Activated naive CD4-positive, alpha-beta T cell treated with anti-CD3 and anti-CD28 coated beads, Interleukin-2, amount 10 ng/mL, durations not matched to agents 7 days and 5 days (primary cell): ENCODE measurements at regions not wholly inside any gene's neighbourhood (a gene's known extent, or its start where the extent isn't known, plus 50 kb on each side); places are given as distances from the start of the nearest gene placed in this dataset.
"Not testable (repeated sequence)": the region's sequence is repeated elsewhere in the genome, so short reads cannot be mapped to it uniquely, and the experiment has no call there.

Source experiments
- CTCF ChIA-PET: fragments of 350-600 bp; sonication (Branson Sonifier 250); formaldehyde crosslinking; loops from one replicate; lab custom pipeline; 2021; ENCODE audit warnings: antibody characterized with exemption; lab: Charles Lee
- DNase-seq: peaks from one replicate; pipeline ENCODE4 v3.0.0-alpha.2; 2020
- H3K27ac Mint-ChIP-seq: one replicate; pipeline ENCODE4 v1.8.0; 2021; ENCODE audit warnings: mild to moderate bottlenecking, moderate library complexity, mixed read lengths
- H3K27me3 Mint-ChIP-seq: one replicate; pipeline ENCODE4 v1.8.0; 2021; ENCODE audit warnings: mild to moderate bottlenecking, mixed read lengths
- H3K36me3 Mint-ChIP-seq: one replicate; pipeline ENCODE4 v1.8.0; 2021; ENCODE audit warnings: mixed read lengths
- H3K4me1 Mint-ChIP-seq: one replicate; pipeline ENCODE4 v1.8.0; 2021; ENCODE audit warnings: mixed read lengths
- H3K4me3 Mint-ChIP-seq: one replicate; pipeline ENCODE4 v1.8.0; 2021; ENCODE audit warnings: mild to moderate bottlenecking, moderate library complexity, mixed read lengths
- H3K9me3 Mint-ChIP-seq: one replicate; pipeline ENCODE4 v1.8.0; 2021; ENCODE audit warnings: mixed read lengths

DNA sequence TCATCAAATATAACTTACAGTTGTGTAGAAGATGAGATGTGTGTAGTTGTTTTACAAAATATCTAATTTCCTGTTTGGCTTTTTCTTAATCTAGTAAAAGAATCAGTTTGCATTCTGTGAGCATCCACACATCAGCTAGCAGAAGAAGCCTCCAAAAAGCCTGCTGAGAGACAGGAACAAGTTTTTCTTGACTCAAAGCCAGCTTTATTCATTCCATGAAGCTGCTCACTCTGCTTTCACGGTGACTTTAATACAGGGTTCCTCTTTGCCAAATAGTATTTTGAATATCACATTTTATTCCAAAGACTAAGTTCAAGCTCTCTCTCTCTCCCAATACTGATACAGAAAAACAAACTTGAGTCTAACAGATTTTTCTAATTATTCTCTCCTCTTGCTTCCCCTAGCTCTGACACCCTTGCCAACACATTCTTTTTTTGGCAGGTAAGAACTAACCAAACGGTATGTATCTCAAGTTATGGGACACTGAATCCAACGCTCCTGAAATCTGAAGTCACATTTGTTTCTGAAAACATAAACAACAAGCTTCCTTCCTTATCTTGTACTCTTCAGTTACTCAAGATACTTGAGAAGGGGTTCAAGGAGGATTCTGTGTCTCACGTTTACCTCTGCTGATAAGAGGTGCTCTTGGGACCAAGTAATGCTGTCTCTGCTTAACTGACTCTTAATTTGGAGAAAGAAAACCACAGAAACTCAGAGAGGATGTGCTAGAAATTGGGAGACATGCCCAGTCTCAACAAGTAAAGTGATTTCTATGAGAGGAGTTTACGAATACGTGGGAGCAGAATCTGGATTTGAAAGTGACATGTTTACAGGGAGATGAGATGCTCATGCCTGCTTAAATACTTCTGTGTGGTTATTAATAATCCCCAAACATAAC lies 184.2 kb upstream of the SPTLC3 start:
- Mint-ChIP-seq H3K36me3 (no peaks in the 10 kb centered on the region), H3K27me3 (no peaks in the 10 kb centered on the region)
- CTCF ChIA-PET, result no interaction called here

DNA sequence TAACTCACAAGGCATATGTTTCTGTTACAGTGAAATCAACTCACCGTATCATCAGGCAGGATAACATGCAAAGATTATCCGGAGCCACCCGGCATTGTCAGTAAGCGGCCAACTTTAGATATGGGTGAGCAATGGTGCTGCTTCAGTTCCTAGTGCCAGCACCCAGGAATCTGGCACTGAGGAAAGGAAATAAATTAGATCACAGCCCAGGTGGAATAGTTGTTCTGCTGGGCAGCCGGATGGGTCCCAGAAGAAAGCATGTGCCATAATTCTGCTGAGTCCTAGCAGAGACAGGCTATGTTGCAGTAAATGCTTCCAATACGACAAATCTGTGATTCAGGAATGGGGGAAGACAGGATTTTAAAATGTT lies 183.6 kb upstream of the SPTLC3 start:
- Mint-ChIP-seq H3K36me3 (no peaks in the 10 kb centered on the region), H3K4me3 (no peak overlapping the region), H3K27ac (no peak overlapping the region), H3K27me3 (no peaks in the 10 kb centered on the region), H3K9me3 (peaks cover 2% of the 10 kb centered on the region), H3K4me1 (no peaks in the 10 kb centered on the region)
- DNase-seq, result no peak
- CTCF ChIA-PET, result no interaction called here

More for the DNA sequence above, 184.2 kb upstream of the SPTLC3 start:
- H3K4me1 Mint-ChIP-seq, result no peaks in the 10 kb centered on the region
- DNase-seq, result no peak
- no peak overlapping the region for H3K27ac Mint-ChIP-seq
- H3K4me3 Mint-ChIP-seq, result no peak overlapping the region
- peaks cover 2% of the 10 kb centered on the region for H3K9me3 Mint-ChIP-seq

DNA sequence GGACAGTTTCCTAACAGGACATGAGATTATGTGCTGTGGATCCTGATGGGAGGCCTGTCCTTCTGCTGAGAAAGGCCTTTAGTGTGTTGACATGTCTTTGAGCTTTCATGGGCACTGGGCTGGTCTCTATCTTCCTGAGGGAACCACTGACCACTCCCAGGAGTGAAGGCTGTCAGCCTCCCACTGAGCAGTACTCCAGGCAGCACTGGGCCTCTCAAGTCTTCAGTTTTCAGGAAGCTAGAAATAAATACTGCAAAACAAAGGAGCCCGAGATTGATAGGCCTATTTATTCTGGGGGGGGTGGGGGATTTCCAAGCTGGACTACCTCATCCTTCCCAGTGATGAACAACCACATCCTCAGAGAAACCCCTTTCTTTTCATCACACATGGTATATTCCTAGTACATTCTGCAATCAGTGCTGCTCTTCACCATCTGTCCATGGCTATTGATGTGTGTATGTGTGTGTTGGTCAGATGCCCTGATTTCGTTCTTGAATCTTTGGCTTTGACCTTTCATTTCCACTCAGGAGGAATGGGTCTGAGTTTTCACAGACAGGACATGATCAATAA lies 180.9 kb upstream of the SPTLC3 start:
- Mint-ChIP-seq H3K4me3 (no peak overlapping the region), H3K27me3 (no peaks in the 10 kb centered on the region), H3K27ac (no peak overlapping the region), H3K4me1 (no peaks in the 10 kb centered on the region), H3K9me3 (no peaks in the 10 kb centered on the region), H3K36me3 (no peaks in the 10 kb centered on the region)
- CTCF ChIA-PET, result no interaction called here
- DNase-seq, result no peak

DNA sequence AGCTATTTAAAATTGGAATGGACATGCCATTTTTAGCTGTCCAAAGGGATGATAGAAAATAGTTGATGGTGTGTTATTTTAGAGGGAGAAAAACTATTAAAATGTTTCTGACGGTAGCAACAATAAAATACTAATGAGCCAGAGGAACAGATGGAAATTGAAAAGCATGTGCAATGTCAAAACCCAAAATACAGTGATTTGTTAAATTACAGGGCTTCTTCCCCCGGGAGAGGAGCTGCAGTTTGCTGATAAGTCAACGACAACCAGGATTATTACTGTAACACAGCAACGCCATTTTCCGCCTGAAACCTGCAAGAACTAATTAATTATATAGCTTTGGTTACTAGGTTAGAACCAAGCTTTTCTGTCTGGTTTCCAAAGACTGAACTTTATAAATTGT lies 179.6 kb upstream of the SPTLC3 start:
- Mint-ChIP-seq H3K4me3 (no peak overlapping the region), H3K4me1 (no peaks in the 10 kb centered on the region), H3K27ac (no peak overlapping the region), H3K27me3 (no peaks in the 10 kb centered on the region), H3K36me3 (no peaks in the 10 kb centered on the region), H3K9me3 (no peaks in the 10 kb centered on the region)
- no peak for DNase-seq
- CTCF ChIA-PET, result no interaction called here

DNA sequence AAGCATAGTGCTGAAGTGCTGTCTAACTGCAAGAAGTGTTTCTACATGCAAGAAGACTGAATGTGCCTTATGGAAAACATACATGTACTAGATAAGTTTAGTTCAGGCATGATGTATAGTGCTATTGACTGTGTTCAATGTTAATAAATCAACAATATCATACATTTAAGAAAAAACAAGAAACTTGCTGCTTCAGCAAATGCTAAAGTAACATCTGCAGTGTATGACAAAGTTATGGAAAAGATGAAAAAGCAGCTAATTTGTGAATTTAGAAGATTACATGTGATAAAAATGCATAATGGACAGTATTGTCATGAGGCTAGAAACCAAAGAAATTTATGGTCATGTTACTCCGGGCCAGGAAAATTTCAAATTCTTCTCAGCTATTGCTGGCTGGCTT lies 174.9 kb upstream of the SPTLC3 start:
- Mint-ChIP-seq H3K27me3 (no peaks in the 10 kb centered on the region), H3K4me3 (no peak overlapping the region), H3K27ac (no peak overlapping the region), H3K4me1 (no peaks in the 10 kb centered on the region), H3K36me3 (no peaks in the 10 kb centered on the region), H3K9me3 (no peaks in the 10 kb centered on the region)
- CTCF ChIA-PET, result no interaction called here
- DNase-seq, result no peak

DNA sequence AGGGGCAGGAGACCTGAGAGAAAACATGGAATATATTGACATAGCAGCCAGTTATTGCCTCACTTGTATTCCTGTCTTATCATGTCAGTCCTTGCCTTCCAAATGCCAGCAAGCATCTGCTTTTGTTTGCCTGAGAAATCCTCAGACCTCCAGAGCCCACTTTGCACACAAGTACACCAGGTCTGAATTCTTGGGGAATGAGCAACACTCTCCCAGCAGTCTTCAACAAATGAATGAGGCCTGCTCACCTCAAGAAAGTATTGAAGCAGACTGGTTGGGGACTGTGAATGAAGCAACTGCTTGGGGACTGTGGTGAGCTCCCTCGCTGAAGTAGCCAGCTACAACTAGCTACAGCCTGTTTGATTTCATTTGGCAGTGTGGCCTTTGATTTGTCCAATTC lies 172.8 kb upstream of the SPTLC3 start:
- Mint-ChIP-seq H3K9me3 (no peaks in the 10 kb centered on the region), H3K4me1 (no peaks in the 10 kb centered on the region), H3K27ac (no peak overlapping the region), H3K4me3 (no peak overlapping the region), H3K36me3 (no peaks in the 10 kb centered on the region), H3K27me3 (no peaks in the 10 kb centered on the region)
- CTCF ChIA-PET, result no interaction called here
- DNase-seq, result no peak

DNA sequence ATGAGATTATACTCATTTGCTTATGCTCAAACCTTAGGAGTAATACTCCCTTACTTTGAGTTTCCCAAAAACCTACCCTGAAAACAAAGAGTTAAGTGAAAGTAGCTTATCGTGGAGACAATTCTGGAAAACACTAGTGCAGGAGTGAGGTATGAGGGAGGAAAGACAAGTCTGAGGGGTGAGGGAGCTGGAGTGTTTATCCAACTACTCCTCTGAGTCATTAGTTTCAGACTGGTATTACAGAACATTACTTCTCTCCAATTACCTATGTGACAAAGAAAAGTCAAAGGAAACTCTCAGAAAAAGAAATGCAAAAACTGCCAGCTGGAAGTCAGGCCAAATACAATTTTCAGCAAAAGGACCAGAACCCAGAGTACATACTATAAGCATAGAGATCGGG lies 171.1 kb upstream of the SPTLC3 start:
- Mint-ChIP-seq H3K4me3 (no peak overlapping the region), H3K4me1 (no peaks in the 10 kb centered on the region), H3K9me3 (no peaks in the 10 kb centered on the region), H3K27me3 (no peaks in the 10 kb centered on the region), H3K27ac (no peak overlapping the region), H3K36me3 (no peaks in the 10 kb centered on the region)
- no peak for DNase-seq
- CTCF ChIA-PET, result interaction anchor here (1.0 kb wide), 1 partner anchor 69 kb away, joined by 3 read pairs; no protein-coding TSS in a partner anchor

DNA sequence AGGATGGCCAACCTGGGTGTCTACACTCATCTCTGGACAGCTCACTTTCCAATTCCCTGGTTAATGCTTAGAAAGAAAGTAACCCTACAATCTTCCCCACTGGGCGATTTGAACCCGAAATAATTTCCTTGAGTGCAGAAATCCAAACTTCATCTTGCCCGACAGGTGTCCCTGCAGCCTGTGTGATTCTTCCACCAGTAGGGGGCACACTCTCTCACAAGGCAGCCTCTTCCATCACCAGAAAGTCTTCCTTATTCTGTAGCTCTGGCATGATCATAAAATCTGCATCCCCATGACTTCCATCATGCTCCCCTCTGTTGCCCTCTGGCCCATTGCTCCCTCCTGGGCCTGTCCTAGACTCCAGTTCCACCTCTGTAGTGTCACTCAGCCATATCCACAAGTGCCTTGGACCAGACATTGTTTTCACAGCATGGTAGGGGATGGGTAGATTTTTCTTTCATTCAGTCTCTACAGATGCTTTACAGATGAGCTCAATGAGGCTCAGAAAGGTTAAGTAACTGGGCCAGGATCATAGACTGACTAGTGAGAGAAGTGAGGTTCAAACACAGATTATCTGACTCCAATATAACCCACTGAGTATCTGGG lies 170.4 kb upstream of the SPTLC3 start:
- CTCF ChIA-PET, result interaction anchor here (1.0 kb wide), 1 partner anchor 69 kb away, joined by 3 read pairs; no protein-coding TSS in a partner anchor

DNA sequence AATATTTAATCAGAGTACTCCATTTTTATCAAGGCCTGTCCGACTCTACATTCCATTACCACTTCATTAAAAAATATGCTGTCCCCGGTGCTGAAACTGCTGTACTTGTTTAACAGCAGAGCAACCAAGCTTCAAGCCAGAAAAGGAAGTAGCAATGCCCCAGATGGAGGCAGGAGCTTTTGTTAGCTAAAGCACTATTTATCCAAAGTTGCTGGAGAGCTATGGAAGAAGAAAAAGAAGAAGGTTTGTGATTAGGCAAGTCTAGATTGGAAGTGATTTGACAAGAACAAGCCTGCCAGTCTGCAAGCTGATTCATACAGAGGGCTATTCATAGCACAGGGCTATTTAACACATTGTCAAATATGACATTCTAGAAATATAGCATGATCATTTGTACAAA lies 160.9 kb upstream of the SPTLC3 start:
- no peaks in the 10 kb centered on the region for H3K9me3 Mint-ChIP-seq
- CTCF ChIA-PET, result no interaction called here
- H3K4me3 Mint-ChIP-seq, result no peak overlapping the region
- no peaks in the 10 kb centered on the region for H3K4me1 Mint-ChIP-seq
- no peak overlapping the region for H3K27ac Mint-ChIP-seq
- DNase-seq, result no peak
- H3K27me3 Mint-ChIP-seq, result no peaks in the 10 kb centered on the region
- no peaks in the 10 kb centered on the region for H3K36me3 Mint-ChIP-seq

More for the DNA sequence above, 170.4 kb upstream of the SPTLC3 start:
- H3K4me1 Mint-ChIP-seq, result no peaks in the 10 kb centered on the region
- H3K9me3 Mint-ChIP-seq, result no peaks in the 10 kb centered on the region
- H3K4me3 Mint-ChIP-seq, result no peak overlapping the region
- no peak overlapping the region for H3K27ac Mint-ChIP-seq
- no peaks in the 10 kb centered on the region for H3K27me3 Mint-ChIP-seq
- H3K36me3 Mint-ChIP-seq, result no peaks in the 10 kb centered on the region
- DNase-seq, result no peak

DNA sequence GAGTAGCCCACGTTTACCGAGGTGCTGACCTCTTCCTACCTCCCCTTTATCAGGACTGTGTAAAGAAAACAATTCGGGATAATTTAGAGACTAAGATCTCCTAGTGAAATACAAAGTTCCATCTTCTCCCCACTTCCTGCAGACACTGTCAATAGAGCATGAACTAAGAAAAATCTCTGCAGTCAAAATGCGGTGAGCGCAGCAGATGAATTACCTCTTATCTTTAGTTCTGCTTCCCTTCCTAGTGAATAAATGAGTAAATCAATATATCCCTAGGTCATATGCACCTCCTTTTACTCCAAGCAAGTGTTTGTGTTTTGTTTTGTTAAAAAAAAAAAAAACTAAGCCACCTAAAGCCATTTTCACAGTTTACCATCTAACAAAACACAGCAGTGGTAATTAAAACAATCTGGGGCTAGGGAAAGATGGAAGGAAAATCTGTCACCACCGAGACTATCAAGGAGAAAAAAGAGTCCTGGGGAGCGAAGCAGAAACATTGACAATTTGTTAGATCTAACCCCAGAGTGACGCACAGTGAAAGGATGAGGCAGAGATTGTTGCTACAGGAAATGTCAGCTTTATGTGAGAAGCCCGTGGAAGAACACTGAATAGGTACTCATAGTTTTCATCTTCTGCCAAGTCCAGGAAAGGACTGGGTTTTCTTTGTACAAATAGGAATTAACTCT lies 159.4 kb upstream of the SPTLC3 start:
- Mint-ChIP-seq H3K9me3 (no peaks in the 10 kb centered on the region), H3K4me1 (no peaks in the 10 kb centered on the region), H3K4me3 (no peak overlapping the region), H3K27ac (no peak overlapping the region), H3K27me3 (no peaks in the 10 kb centered on the region), H3K36me3 (no peaks in the 10 kb centered on the region)
- no peak for DNase-seq
- CTCF ChIA-PET, result no interaction called here

DNA sequence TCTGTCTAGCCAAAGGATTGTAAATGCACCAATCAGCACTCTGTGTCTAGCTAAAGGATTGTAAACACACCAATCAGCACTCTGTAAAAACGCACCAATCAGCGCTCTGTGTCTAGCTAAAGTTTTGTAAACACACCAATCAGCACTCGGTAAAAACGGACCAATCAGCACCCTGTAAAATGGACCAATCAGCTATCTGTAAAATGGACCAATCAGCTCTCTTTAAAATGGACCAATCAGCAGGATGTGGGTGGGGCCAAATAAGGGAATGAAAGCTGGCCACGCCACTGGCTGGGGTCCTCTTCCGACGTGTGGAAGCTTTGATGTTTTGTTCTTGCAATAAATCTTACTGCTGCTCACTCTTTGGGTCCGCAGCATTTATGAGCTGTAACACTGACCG lies 151.1 kb upstream of the SPTLC3 start:
- DNase-seq, H3K4me3 Mint-ChIP-seq, CTCF ChIA-PET, H3K27me3 Mint-ChIP-seq, H3K36me3 Mint-ChIP-seq, H3K27ac Mint-ChIP-seq, H3K4me1 Mint-ChIP-seq: not testable (repeated sequence)
- H3K9me3 Mint-ChIP-seq, result peaks cover 22% of the 10 kb centered on the region

DNA sequence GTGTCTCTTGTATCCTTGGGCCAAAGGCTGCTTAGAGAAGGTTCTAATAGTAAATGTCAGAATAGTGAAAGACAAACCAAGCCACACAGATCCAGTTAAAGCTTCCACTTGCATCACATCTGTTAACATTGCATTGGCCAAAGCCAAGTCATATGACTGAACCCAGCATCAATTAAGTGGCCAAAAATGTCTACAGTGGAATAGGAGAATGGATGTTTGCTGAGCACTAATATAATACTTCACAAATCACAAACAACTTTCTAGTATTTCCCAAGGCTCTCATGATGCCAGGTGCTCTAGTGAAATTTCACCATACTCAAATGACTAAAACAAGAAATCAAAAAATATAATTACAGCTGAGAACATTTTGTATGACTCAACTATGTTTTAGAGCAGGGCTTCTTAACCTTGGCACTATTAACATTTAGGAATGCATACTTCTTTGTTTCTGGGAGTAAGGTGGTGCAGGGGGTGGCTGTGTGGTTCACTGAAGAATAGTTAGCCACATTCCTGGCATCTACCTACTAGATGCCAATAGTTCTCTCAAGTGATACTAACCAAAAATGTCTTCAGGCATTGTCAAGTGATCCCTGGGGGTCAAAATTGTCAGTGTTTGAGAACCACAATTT lies 148.0 kb upstream of the SPTLC3 start:
- H3K27ac Mint-ChIP-seq, result no peak overlapping the region
- peaks cover 19% of the 10 kb centered on the region for H3K9me3 Mint-ChIP-seq
- no peak overlapping the region for H3K4me3 Mint-ChIP-seq
- no peaks in the 10 kb centered on the region for H3K36me3 Mint-ChIP-seq
- no peaks in the 10 kb centered on the region for H3K27me3 Mint-ChIP-seq
- DNase-seq, result no peak
- no peaks in the 10 kb centered on the region for H3K4me1 Mint-ChIP-seq
- CTCF ChIA-PET, result no interaction called here

DNA sequence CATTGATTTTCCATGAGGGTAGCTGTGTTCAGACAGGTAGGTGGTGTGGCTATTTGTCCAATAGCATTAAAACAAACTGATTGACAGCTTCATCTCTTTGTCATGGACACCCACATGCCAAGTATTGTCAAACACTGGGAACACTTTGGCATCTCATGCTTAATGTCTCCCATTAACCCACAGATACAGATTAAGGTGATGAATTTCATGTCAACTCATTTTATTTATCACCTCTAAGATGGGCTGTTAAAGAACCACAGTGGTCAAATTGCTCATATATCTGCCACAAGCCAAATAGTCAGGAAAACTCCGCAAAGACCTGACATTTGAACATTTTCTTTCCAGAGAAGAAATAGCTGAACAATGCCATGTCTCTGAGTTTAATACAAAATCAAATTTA lies 139.1 kb upstream of the SPTLC3 start:
- H3K27ac Mint-ChIP-seq, result no peak overlapping the region
- no peaks in the 10 kb centered on the region for H3K27me3 Mint-ChIP-seq
- H3K9me3 Mint-ChIP-seq, result no peaks in the 10 kb centered on the region
- no peak overlapping the region for H3K4me3 Mint-ChIP-seq
- CTCF ChIA-PET, result no interaction called here
- no peak for DNase-seq
- no peaks in the 10 kb centered on the region for H3K4me1 Mint-ChIP-seq
- H3K36me3 Mint-ChIP-seq, result no peaks in the 10 kb centered on the region

DNA sequence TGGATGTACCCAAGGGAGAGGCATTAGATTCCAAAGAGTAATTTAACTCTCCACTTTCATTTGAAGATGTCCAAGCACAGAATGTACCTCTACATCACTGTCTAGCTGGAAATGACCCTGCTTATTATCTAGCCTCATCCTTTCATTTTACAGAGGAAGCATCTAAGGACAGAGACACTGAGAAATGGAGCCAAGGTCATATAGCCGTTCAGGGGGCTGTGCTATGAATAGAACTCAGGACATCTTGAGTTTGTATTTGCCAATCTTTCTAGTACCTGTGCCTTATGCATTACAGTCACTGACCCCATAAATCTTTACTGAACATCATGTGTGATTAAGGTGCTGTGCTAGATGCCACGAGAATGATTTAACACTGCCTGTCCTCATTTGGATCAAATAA lies 138.2 kb upstream of the SPTLC3 start:
- DNase-seq, result no peak
- H3K36me3 Mint-ChIP-seq, result no peaks in the 10 kb centered on the region
- CTCF ChIA-PET, result no interaction called here
- no peak overlapping the region for H3K27ac Mint-ChIP-seq
- H3K9me3 Mint-ChIP-seq, result no peaks in the 10 kb centered on the region
- no peaks in the 10 kb centered on the region for H3K27me3 Mint-ChIP-seq
- H3K4me1 Mint-ChIP-seq, result no peaks in the 10 kb centered on the region
- no peak overlapping the region for H3K4me3 Mint-ChIP-seq
